ENCODE measurements at regions not wholly inside any gene's neighbourhood (a gene's known extent, or its start where the extent isn't known, plus 50 kb on each side); places are given as distances from the start of the nearest gene placed in this dataset.

DNA sequence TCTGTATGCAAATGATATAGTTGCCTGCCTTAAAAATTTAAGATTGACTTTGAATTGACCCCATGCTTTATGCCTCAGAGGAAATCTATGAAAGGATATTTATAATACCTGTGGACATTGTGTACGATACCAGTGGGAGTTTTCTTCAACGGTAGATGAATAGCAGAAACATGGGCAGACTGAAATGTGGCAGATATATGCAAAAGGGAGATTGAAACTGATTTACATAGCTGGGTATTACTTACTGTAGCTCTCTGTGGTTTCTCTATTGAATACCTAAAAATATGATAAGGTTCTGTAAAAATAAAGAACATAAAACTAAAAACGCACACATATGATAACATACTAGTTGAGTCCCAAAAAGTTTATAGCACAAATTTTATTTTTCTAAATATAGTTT lies 345.2 kb upstream of the PCSK5 start:
- TF ChIP-seq EZH2 (IDR thresholded peaks at IDR 0.05; ENCODE audit: low read depth), result no peak
- TF ChIP-seq, protein P1, sequence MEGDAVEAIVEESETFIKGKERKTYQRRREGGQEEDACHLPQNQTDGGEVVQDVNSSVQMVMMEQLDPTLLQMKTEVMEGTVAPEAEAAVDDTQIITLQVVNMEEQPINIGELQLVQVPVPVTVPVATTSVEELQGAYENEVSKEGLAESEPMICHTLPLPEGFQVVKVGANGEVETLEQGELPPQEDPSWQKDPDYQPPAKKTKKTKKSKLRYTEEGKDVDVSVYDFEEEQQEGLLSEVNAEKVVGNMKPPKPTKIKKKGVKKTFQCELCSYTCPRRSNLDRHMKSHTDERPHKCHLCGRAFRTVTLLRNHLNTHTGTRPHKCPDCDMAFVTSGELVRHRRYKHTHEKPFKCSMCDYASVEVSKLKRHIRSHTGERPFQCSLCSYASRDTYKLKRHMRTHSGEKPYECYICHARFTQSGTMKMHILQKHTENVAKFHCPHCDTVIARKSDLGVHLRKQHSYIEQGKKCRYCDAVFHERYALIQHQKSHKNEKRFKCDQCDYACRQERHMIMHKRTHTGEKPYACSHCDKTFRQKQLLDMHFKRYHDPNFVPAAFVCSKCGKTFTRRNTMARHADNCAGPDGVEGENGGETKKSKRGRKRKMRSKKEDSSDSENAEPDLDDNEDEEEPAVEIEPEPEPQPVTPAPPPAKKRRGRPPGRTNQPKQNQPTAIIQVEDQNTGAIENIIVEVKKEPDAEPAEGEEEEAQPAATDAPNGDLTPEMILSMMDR (conservative IDR thresholded peaks at IDR 0.05), result no peak
